Breast epithelium (tissue), 3 donors: ENCODE measurements at regions not wholly inside any gene's neighbourhood (a gene's known extent, or its start where the extent isn't known, plus 50 kb on each side); places are given as distances from the start of the nearest gene placed in this dataset.

Source experiments
- POLR2A ChIP-seq: fragments of 450-650 bp; IDR thresholded peaks from one replicate; pipeline ENCODE4 v1.6.1; 2016; ENCODE audit warnings: antibody characterized with exemption, mild to moderate bottlenecking, moderate library complexity
- POLR2AphosphoS5 ChIP-seq, 3 donors: sonication (generic); formaldehyde crosslinking; IDR thresholded peaks; one replicate each; pipeline ENCODE4 v1.6.1; 2017; ENCODE audit warnings: antibody characterized with exemption in 3 of 3
- TF ChIP-seq, protein P1 (sequence below), 3 donors: fragments of 450-650 bp; IDR thresholded peaks; one replicate each; pipeline ENCODE4 v1.5.1; 2016 to 2017; ENCODE audit warnings: antibody characterized with exemption in 3 of 3, mild to moderate bottlenecking in 3 of 3, moderate library complexity in 3 of 3

GRCh38 chr6:168990019-168990751, 263.5 kb downstream of the THBS2 start:
- TF ChIP-seq, protein P1, sequence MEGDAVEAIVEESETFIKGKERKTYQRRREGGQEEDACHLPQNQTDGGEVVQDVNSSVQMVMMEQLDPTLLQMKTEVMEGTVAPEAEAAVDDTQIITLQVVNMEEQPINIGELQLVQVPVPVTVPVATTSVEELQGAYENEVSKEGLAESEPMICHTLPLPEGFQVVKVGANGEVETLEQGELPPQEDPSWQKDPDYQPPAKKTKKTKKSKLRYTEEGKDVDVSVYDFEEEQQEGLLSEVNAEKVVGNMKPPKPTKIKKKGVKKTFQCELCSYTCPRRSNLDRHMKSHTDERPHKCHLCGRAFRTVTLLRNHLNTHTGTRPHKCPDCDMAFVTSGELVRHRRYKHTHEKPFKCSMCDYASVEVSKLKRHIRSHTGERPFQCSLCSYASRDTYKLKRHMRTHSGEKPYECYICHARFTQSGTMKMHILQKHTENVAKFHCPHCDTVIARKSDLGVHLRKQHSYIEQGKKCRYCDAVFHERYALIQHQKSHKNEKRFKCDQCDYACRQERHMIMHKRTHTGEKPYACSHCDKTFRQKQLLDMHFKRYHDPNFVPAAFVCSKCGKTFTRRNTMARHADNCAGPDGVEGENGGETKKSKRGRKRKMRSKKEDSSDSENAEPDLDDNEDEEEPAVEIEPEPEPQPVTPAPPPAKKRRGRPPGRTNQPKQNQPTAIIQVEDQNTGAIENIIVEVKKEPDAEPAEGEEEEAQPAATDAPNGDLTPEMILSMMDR (IDR thresholded peaks at IDR 0.05): no peak
- TF ChIP-seq POLR2A (no peak), POLR2AphosphoS5 (IDR thresholded peaks at IDR 0.05) (no peak)
